ENCODE measurements at regions not wholly inside any gene's neighbourhood (a gene's known extent, or its start where the extent isn't known, plus 50 kb on each side); places are given as distances from the start of the nearest gene placed in this dataset.
A peak's percentile ranks its signal among the peaks of the same experiment; 100 is the strongest.

DNA sequence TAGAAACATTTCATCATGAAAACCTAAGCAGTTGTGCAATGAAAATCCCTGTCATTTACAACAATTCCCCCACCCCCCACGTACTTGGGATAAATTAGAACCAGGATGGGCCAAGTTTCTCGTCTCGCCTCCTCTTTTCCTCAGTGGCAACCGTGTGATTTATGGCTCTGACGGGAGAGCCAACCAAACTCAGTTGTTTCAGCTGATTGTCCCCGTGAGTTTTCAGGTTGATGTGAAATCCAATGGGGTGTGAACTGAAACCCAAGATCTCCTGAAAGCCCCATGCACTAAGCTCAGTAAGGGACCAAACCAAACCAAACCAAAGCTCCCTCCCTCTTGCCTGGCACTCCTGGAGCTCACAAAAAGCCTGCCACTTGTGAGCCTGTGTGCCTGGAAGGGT lies 138.7 kb upstream of the SLC24A2 start:
- TF ChIP-seq, protein P1, sequence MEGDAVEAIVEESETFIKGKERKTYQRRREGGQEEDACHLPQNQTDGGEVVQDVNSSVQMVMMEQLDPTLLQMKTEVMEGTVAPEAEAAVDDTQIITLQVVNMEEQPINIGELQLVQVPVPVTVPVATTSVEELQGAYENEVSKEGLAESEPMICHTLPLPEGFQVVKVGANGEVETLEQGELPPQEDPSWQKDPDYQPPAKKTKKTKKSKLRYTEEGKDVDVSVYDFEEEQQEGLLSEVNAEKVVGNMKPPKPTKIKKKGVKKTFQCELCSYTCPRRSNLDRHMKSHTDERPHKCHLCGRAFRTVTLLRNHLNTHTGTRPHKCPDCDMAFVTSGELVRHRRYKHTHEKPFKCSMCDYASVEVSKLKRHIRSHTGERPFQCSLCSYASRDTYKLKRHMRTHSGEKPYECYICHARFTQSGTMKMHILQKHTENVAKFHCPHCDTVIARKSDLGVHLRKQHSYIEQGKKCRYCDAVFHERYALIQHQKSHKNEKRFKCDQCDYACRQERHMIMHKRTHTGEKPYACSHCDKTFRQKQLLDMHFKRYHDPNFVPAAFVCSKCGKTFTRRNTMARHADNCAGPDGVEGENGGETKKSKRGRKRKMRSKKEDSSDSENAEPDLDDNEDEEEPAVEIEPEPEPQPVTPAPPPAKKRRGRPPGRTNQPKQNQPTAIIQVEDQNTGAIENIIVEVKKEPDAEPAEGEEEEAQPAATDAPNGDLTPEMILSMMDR (IDR thresholded peaks at IDR 0.05; ENCODE audit: insufficient read depth, missing control alignments), result no peak
- no peak for FAIRE-seq
- DNase-seq (ENCODE audit: insufficient read length, low spot score), result no peak

DNA sequence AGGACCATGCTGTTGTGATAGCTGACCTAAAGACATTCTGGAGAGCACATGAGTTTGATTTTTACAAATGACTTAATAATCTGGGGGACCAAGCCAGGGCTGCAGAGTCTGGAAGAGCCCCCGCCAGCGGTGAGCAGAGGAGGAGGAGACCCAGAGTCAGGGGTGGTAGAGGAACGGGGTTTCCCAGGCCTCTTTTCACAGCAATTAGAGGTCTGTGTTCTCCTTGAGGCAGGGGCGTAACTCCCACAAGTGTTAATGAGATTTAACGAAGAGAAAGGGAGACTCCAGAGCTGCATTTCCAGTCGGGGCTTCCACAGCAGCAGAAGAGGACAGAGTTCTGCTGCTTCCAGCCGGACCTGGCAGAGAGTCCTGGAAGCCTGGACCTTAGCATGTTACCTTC lies 137.9 kb upstream of the SLC24A2 start:
- DNase-seq (ENCODE audit: insufficient read length, low spot score), result no peak
- FAIRE-seq, result no peak
- TF ChIP-seq, protein P1 (IDR thresholded peaks at IDR 0.05; ENCODE audit: insufficient read depth, missing control alignments), result no peak

DNA sequence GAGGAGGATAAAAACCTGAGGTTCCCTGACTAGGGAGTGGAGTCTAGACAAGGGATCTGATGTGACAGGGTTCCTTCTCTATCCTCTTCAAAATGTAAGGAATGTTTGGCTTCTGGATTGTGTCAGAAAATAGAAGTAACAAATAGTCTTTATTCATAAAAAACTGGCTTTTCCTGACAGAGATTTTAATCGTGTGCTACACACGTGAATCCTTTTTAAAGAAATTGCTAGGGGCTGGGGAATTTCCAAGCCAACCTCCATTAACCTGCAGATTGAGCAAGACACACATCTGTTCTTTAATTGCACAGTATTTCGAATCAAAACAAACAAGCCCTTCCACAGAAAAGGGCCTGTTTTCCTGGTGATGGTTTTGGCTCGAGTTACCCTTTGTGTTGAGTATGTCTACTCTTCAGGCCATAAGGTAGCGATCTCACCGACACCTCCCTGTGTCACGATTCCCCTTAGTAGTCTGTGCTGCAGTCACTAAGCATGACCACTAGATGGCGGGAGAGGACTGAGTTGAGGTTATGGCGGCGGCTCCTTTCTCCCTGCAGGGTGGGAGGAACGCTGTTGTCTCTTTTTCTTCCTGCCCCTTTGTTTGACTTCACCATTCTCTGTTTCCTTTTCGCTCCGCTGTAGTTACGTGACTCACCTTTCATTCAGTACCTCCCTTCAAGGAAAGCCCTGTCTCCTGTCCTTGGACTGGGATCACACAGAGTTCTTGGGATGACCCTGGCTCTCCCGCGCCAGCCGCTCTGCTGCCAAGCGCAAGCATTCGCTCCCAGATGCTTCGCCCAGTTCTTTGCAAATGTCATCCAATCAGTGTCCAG lies 137.1 kb upstream of the SLC24A2 start:
- TF ChIP-seq, protein P1 (IDR thresholded peaks at IDR 0.05; ENCODE audit: insufficient read depth, missing control alignments), result peak; percentile 95
- FAIRE-seq, result peak; percentile 64
- peak; percentile 34 for DNase-seq (ENCODE audit: insufficient read length, low spot score)

DNA sequence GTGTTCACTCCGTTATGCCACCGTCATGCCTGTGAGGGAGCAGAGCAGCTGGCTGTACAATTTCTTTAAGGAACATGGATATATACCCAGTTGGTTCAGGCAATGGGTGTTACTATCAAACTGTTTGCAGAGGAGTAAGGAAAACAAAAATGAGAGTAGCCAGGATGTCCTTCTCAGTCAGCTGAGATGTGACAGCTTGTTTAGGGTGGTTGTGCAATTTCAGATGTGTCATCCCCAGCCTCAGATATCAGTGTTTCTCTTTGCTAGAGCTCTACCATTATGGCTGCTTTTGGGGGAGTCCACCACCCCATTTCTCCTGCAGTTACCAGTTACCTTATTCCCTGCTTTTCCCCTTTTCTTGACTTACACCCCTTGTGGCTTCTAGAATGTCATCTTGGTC lies 135.2 kb upstream of the SLC24A2 start:
- FAIRE-seq, result no peak
- TF ChIP-seq, protein P1 (IDR thresholded peaks at IDR 0.05; ENCODE audit: insufficient read depth, missing control alignments), result no peak
- no peak for DNase-seq (ENCODE audit: insufficient read length, low spot score)

DNA sequence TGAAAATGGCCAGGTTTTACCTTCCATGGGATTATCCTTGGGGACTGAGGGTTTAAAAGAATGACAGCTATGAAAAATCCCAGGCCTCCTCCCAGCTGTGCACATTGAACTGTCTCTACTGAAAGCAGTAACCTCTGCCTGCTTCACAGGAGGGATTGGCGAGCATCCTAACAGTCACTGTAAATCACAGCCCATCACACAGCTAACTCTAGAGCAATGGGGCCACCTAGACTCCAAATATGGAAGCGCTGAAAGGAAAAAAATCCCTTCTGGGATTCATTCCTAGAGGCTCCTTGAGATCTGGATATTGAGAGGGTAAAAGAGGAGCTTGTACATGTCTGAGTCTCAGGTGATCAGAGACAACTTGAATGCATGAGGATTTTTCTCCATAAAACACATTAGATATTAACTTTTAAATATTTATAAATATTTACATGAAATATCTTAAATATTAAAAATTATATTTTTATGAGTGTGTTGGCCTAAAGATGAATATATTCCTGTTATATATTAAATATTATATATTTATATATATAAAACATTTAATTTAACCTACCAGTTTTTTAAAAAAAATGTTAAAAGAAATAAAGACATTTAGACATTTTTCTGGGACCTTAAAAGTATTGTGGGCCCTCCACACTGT lies 133.8 kb upstream of the SLC24A2 start:
- peak; percentile 32 for DNase-seq (ENCODE audit: insufficient read length, low spot score)
- peak; percentile 32 for FAIRE-seq
- TF ChIP-seq, protein P1 (IDR thresholded peaks at IDR 0.05; ENCODE audit: insufficient read depth, missing control alignments), result peak; percentile 75

DNA sequence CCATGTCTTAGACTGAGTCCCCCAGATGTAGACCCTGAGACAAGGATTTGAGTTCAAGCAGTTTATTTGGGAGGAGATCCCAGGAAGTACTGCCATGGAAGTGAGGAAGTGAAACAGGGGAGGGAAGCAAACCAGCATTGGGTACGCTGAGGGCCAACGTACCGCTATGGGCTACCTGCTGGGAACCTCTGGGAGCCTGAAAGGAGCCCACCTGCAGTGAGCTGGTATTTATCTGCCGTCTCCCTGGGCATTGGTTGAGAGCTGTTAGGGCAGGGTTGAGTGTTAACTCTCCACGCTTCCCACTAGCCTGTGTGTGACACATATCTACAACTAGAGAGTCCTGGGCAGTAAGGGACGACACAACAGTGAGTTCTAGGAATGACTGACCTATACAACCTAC lies 131.6 kb upstream of the SLC24A2 start:
- no peak for DNase-seq (ENCODE audit: insufficient read length, low spot score)
- FAIRE-seq, result no peak

More for the DNA sequence above, 131.6 kb upstream of the SLC24A2 start:
- TF ChIP-seq, protein P1 (IDR thresholded peaks at IDR 0.05; ENCODE audit: insufficient read depth, missing control alignments), result no peak

Measured in D721Med (cell line).